Choroid plexus epithelial cell (primary cell): ENCODE measurements at regions not wholly inside any gene's neighbourhood (a gene's known extent, or its start where the extent isn't known, plus 50 kb on each side); places are given as distances from the start of the nearest gene placed in this dataset.

ENCODE experiments used
- DNase-seq: peaks from one replicate; pipeline ENCODE4 v3.0.0-alpha.2; 2010; ENCODE audit warnings: low read depth
- H3K4me3 ChIP-seq: 2 replicates; pipeline ENCODE4 v1.5.1; 2011; ENCODE audit warnings: low read depth, mild to moderate bottlenecking, control low read depth, low read length, moderate library complexity
- TF ChIP-seq, protein P1 (sequence below): conservative IDR thresholded peaks from 2 replicates; pipeline ENCODE4 v1.5.1; 2011; ENCODE audit warnings: low read depth, mild to moderate bottlenecking, control low read depth, inconsistent platforms, low read length, moderate library complexity

- TF ChIP-seq, protein P1, sequence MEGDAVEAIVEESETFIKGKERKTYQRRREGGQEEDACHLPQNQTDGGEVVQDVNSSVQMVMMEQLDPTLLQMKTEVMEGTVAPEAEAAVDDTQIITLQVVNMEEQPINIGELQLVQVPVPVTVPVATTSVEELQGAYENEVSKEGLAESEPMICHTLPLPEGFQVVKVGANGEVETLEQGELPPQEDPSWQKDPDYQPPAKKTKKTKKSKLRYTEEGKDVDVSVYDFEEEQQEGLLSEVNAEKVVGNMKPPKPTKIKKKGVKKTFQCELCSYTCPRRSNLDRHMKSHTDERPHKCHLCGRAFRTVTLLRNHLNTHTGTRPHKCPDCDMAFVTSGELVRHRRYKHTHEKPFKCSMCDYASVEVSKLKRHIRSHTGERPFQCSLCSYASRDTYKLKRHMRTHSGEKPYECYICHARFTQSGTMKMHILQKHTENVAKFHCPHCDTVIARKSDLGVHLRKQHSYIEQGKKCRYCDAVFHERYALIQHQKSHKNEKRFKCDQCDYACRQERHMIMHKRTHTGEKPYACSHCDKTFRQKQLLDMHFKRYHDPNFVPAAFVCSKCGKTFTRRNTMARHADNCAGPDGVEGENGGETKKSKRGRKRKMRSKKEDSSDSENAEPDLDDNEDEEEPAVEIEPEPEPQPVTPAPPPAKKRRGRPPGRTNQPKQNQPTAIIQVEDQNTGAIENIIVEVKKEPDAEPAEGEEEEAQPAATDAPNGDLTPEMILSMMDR = no peak
- no peak overlapping the region for H3K4me3 ChIP-seq
- no peak for DNase-seq
Observed at GRCh38 chr3:83460052-83460451, 1498.7 kb upstream of the CADM2 start.

- no peak overlapping the region for H3K4me3 ChIP-seq
- DNase-seq = no peak
- TF ChIP-seq, protein P1 = no peak
Observed at GRCh38 chr3:83461411-83461810, 1497.4 kb upstream of the CADM2 start.

DNA sequence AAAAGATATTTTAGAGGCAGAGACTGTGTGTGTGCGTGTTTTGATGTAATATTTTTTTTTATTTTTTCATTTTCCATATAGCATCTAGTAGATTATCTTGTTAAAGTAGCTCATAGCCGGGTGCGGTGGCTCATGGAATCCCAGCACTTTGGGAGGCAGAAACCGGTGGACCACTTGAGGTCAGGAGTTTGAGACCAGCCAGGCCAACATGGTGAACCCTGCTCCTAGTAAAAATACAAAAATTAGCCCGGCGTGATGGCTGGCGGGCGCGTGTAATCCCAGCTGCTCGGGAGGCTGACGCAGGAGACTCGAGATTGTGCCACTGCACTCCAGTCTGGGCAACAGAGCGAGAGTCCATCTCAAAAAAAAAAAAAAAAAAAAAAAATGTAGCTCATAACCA, 1481.2 kb upstream of the CADM2 start:
- no peak overlapping the region for H3K4me3 ChIP-seq
- DNase-seq = no peak
- TF ChIP-seq, protein P1 = no peak

GRCh38 chr3:83482402-83483070, 1476.3 kb upstream of the CADM2 start:
- no peak for DNase-seq
- no peak overlapping the region for H3K4me3 ChIP-seq
- TF ChIP-seq, protein P1 = no peak

DNA sequence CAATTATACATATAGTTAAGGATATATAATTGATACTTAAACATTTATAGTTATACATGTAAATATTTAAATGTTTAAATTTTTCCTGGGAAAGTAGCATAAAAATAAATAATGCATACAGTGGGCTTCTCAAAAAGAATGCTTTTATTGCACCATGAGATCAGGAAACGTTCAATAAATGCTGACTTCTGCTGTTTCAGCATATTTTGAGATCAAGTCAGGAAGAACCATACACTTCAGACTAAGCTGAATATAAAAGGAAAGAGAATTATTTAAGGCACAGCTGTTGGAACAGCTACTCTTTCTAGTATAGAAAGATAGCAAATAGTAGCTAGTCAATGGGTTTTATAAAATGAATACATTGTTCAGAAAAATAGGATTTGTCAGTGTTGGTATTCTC, 1462.3 kb upstream of the CADM2 start:
- TF ChIP-seq, protein P1 = no peak
- no peak for DNase-seq
- no peak overlapping the region for H3K4me3 ChIP-seq

GRCh38 chr3:83498361-83499016, 1460.3 kb upstream of the CADM2 start:
- H3K4me3 ChIP-seq = no peak overlapping the region
- DNase-seq = no peak
- TF ChIP-seq, protein P1 = no peak

GRCh38 chr3:83500422-83500821, 1458.4 kb upstream of the CADM2 start:
- TF ChIP-seq, protein P1 = no peak
- DNase-seq = peak; percentile 19
- no peak overlapping the region for H3K4me3 ChIP-seq
